A549 (cell line): ENCODE measurements at regions not wholly inside any gene's neighbourhood (a gene's known extent, or its start where the extent isn't known, plus 50 kb on each side); places are given as distances from the start of the nearest gene placed in this dataset.

Experiments
- CHD2 ChIP-seq: fragments of 150-350 bp; IDR thresholded peaks from 2 replicates; pipeline ENCODE4 v1.6.1; 2014; ENCODE audit warnings: low read length; ENCODE audit not compliant: partially characterized antibody
- POLR2A ChIP-seq: IDR thresholded peaks from 2 replicates; pipeline ENCODE4 v1.6.1; 2012; ENCODE audit warnings: mild to moderate bottlenecking, low read length
- RAD21 ChIP-seq, 2 experiments: fragments of >200 bp in 1 of 2; sonication (Bioruptor Twin) in 1 of 2; formaldehyde crosslinking in 1 of 2; IDR thresholded peaks in 1 of 2; conservative IDR thresholded peaks in 1 of 2; 2 replicates in 1 of 2; 3 replicates in 1 of 2; pipeline ENCODE4 v1.6.1; 2012 to 2018; ENCODE audit warnings: inconsistent platforms in 1 of 2
- REST ChIP-seq: fragments of 200-600 bp; sonication (generic); IDR thresholded peaks from 2 replicates; pipeline ENCODE4 v1.6.1; 2016; ENCODE audit warnings: antibody characterized with exemption, mild to moderate bottlenecking, moderate library complexity

- TF ChIP-seq RAD21 (conservative IDR thresholded peaks at IDR 0.05 in 1 of 2, IDR thresholded peaks at IDR 0.05 in 1 of 2) (no peak), CHD2 (no peak), POLR2A (no peak), REST (no peak)
Measured at GRCh38 chr5:18789218-18789998, 1155.1 kb downstream of the TAF11L14 start.
